GM12873 (cell line): ENCODE measurements at regions not wholly inside any gene's neighbourhood (a gene's known extent, or its start where the extent isn't known, plus 50 kb on each side); places are given as distances from the start of the nearest gene placed in this dataset.

Source experiments
- CTCF ChIP-seq: IDR thresholded peaks from 2 replicates; pipeline ENCODE4 v1.5.1; 2012; ENCODE audit warnings: low read depth, mild to moderate bottlenecking, moderate library complexity, low read length, control low read depth; ENCODE audit not compliant: insufficient read depth; ENCODE audit errors: missing control alignments

- TF ChIP-seq CTCF = no peak
Observed at GRCh38 chr7:118626739-118627138, 402.2 kb downstream of the ANKRD7 start.

GRCh38 chr7:118627467-118627866 lies 403.0 kb downstream of the ANKRD7 start:
- no peak for TF ChIP-seq CTCF

- no peak for TF ChIP-seq CTCF
Observed at GRCh38 chr7:118629898-118630438, 405.5 kb downstream of the ANKRD7 start.

GRCh38 chr7:118642396-118642795 lies 417.9 kb downstream of the ANKRD7 start:
- no peak for TF ChIP-seq CTCF

GRCh38 chr7:118644346-118644745 lies 419.8 kb downstream of the ANKRD7 start:
- no peak for TF ChIP-seq CTCF

- no peak for TF ChIP-seq CTCF
Observed at GRCh38 chr7:118648002-118648401, 423.5 kb downstream of the ANKRD7 start.

- TF ChIP-seq CTCF = no peak
Observed at GRCh38 chr7:118657391-118658005, 433.0 kb downstream of the ANKRD7 start.
